Thyroid gland (tissue), 4 donors: ENCODE measurements at regions not wholly inside any gene's neighbourhood (a gene's known extent, or its start where the extent isn't known, plus 50 kb on each side); places are given as distances from the start of the nearest gene placed in this dataset.

ENCODE experiments used
- DNase-seq, 2 donors: peaks; one replicate each; pipeline ENCODE4 v3.0.0-alpha.2; 2019
- H3K27ac ChIP-seq, 3 donors: fragments of 200-600 bp; sonication (generic); 1 replicate in 2 of 3; 2 replicates in 1 of 3; pipeline ENCODE4 v1.5.1; 2016 to 2019; ENCODE audit warnings: mild to moderate bottlenecking in 1 of 3, moderate library complexity in 1 of 3
- H3K27me3 ChIP-seq: fragments of 200-600 bp; sonication (generic); one replicate; pipeline ENCODE4 v1.5.1; 2019
- H3K36me3 ChIP-seq, 2 donors: fragments of 200-600 bp; sonication (generic); one replicate each; pipeline ENCODE4 v1.5.1; 2016 to 2019
- H3K4me1 ChIP-seq, 2 donors: fragments of 200-600 bp; sonication (generic); one replicate each; pipeline ENCODE4 v1.5.1; 2017 to 2019
- H3K4me3 ChIP-seq, 3 donors: fragments of 200-600 bp; sonication (generic); replicated peaks in 1 of 3; 1 replicate in 2 of 3; 2 replicates in 1 of 3; pipeline ENCODE4 v1.5.1; 2016; ENCODE audit warnings: mild to moderate bottlenecking in 1 of 3
- H3K9me3 ChIP-seq: fragments of 200-600 bp; sonication (generic); one replicate; pipeline ENCODE4 v1.5.1; 2017
- CTCF ChIP-seq, 6 experiments: fragments of 200-600 bp in 3 of 6; fragments of 450-650 bp in 3 of 6; sonication (generic) in 3 of 6; IDR thresholded peaks; one replicate each; pipeline ENCODE4 v1.5.1; 2016 to 2019; ENCODE audit warnings: antibody characterized with exemption in 6 of 6, mild to moderate bottlenecking in 2 of 6, inconsistent platforms in 1 of 6, moderate library complexity in 1 of 6
- POLR2A ChIP-seq, 2 donors: fragments of 450-650 bp; IDR thresholded peaks; one replicate each; pipeline ENCODE4 v1.6.1; 2017; ENCODE audit warnings: antibody characterized with exemption in 2 of 2, mild to moderate bottlenecking in 2 of 2, moderate library complexity in 1 of 2
- WGBS, 2 donors: methylation state at CpG; one replicate each; pipeline ENCODE4 v1.1.5; 2017; 5-methylcytosine and 5-hydroxymethylcytosine counted together
- intact Hi-C: fragments of 100-400 bp; cut with DNase I; formaldehyde crosslinking; loops from one replicate; pipeline ENCODE4 v1.15.1; 2023

DNA sequence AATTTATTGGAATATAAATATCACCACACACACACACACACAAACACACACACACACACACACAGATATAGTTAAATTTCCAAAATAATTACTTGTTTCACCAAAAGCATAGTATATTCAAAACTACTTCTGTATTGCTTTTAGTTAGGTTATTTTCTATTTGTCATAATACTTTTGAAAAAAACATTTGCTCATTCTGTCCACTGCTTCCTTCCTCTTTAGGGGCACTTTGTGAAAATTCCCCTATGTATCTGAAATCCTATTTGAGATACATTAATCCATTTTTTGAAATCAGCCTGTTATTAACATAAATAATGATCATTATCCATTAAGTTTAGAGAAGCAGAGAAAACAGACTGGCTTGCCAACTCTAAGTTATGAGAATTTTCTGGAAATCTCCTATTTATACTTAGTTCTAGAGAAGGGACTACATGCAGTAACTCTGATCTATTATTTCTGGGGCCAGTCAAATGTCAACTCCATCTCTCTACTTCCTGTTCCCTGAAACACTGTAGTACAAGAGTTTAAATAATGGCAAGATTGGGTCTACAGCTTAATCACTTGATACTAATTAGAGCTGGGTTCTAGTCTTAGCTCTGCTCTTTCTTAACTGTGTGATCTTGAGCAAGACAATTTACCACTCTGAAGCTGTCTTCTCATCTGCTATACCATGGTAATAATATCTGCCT lies 54.4 kb upstream of the GPR174 start:
- Histone ChIP-seq H3K4me1 (no peaks in the 10 kb centered on the region), H3K9me3 (no peaks in the 10 kb centered on the region), H3K27me3 (no peaks in the 10 kb centered on the region), H3K36me3 (no peaks in the 10 kb centered on the region), H3K4me3 (no peak overlapping the region), H3K27ac (no peak overlapping the region)
- intact Hi-C loops = loop anchor here (10.0 kb wide), 1 partner anchor 535 kb away; no protein-coding TSS in a partner anchor
- TF ChIP-seq CTCF (IDR thresholded peaks at IDR 0.05) (no peak), POLR2A (IDR thresholded peaks at IDR 0.05) (no peak)
- no peak for DNase-seq

DNA sequence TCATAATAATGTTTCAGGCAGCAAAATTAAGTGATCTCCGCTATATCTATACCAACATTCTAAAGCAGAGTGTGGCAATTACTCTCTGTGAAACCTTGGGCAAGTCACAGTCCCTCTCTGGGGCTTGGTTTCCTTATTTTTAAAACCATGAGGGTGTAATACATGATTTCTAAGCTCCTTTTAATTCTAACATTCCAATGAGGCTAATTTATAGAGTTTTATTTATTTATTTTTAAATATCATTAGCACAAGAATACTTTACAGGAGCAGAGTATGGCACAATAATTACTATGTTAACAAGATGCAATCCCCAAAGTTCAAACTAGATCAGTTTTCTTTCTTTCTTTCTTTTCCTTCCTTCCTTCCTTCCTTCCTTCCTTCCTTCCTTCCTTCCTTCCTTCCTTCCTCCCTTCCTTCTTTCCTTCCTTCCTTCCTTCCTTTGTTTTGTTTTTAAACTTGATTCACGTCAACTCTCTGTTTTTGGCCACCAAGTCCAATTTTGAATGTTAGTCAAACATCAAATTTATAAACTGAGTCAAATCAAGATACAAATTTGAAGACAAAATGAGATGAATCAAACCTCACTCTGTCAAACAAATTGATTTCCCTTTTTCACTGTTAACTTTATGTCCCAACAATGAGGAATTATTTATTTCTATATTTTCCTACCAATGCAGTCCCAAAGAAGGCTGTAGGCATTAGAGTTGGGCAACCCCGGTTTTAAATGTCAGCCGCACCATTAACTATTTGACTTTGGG lies 50.2 kb upstream of the GPR174 start:
- Histone ChIP-seq H3K27ac (no peak overlapping the region), H3K27me3 (no peaks in the 10 kb centered on the region), H3K9me3 (no peaks in the 10 kb centered on the region), H3K4me1 (no peaks in the 10 kb centered on the region), H3K4me3 (no peak overlapping the region), H3K36me3 (no peaks in the 10 kb centered on the region)
- no peak for DNase-seq
- 94% methylated on average over 4 of the region's 4 CpGs for WGBS, 2 donors
- intact Hi-C loops = no loop called here
- no peak for TF ChIP-seq POLR2A (IDR thresholded peaks at IDR 0.05)
